ENCODE measurements at regions not wholly inside any gene's neighbourhood (a gene's known extent, or its start where the extent isn't known, plus 50 kb on each side); places are given as distances from the start of the nearest gene placed in this dataset.

DNA sequence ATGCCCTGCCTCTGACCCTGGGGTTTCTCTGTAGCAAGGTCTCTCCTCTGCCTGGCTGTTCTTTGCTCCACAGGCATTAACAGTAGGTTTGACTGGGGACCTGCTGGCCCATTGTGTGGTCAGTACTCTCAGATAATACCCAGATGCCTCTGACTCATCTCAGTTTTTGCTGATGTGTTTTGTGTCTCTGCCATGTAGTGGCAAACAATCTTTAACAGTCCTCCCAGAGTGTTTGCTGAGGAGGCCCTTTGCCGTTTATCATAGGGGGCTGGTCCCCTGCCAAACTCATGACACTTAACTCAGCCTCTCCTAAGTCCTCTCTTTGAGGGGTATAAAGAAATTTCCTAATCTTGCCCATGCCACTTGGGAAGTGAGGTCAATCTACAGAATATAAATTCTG lies 793.7 kb upstream of the FANCL start:
- TF ChIP-seq, protein P1, sequence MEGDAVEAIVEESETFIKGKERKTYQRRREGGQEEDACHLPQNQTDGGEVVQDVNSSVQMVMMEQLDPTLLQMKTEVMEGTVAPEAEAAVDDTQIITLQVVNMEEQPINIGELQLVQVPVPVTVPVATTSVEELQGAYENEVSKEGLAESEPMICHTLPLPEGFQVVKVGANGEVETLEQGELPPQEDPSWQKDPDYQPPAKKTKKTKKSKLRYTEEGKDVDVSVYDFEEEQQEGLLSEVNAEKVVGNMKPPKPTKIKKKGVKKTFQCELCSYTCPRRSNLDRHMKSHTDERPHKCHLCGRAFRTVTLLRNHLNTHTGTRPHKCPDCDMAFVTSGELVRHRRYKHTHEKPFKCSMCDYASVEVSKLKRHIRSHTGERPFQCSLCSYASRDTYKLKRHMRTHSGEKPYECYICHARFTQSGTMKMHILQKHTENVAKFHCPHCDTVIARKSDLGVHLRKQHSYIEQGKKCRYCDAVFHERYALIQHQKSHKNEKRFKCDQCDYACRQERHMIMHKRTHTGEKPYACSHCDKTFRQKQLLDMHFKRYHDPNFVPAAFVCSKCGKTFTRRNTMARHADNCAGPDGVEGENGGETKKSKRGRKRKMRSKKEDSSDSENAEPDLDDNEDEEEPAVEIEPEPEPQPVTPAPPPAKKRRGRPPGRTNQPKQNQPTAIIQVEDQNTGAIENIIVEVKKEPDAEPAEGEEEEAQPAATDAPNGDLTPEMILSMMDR (IDR thresholded peaks at IDR 0.05): no peak
- TF ChIP-seq POLR2A (IDR thresholded peaks at IDR 0.05; ENCODE audit: low read length) (no peak), ESRRA (IDR thresholded peaks at IDR 0.05; ENCODE audit: borderline replicate concordance, low read length) (no peak), HDAC2 (IDR thresholded peaks at IDR 0.05) (no peak), EP300 (IDR thresholded peaks at IDR 0.05) (no peak), MAFK (IDR thresholded peaks at IDR 0.05; ENCODE audit: partially characterized antibody) (no peak), JUN (IDR thresholded peaks at IDR 0.05) (no peak), SREBF2 (IDR thresholded peaks at IDR 0.05) (no peak), USF2 (IDR thresholded peaks at IDR 0.05) (no peak), CBX8 (IDR thresholded peaks at IDR 0.05) (no peak), MAX (IDR thresholded peaks at IDR 0.05) (no peak)

Measured in A549 (cell line).